Muscle of leg (tissue), 3 donors: ENCODE measurements at regions not wholly inside any gene's neighbourhood (a gene's known extent, or its start where the extent isn't known, plus 50 kb on each side); places are given as distances from the start of the nearest gene placed in this dataset.

Experiments
- DNase-seq: peaks from one replicate; pipeline ENCODE4 v3.0.0; 2013
- H3K27ac ChIP-seq: one replicate; pipeline ENCODE4 v1.5.1; 2013; ENCODE audit warnings: mild to moderate bottlenecking, low read length, control low read depth
- H3K27me3 ChIP-seq: one replicate; pipeline ENCODE4 v1.6.1; 2013; ENCODE audit warnings: low read length; ENCODE audit not compliant: control insufficient read depth, insufficient read depth
- H3K36me3 ChIP-seq: one replicate; pipeline ENCODE4 v1.6.1; 2013; ENCODE audit warnings: low read length; ENCODE audit not compliant: control insufficient read depth, insufficient read depth
- H3K4me1 ChIP-seq: one replicate; pipeline ENCODE4 v1.6.1; 2013; ENCODE audit warnings: low read length; ENCODE audit not compliant: control insufficient read depth, insufficient read depth
- H3K4me3 ChIP-seq: one replicate; pipeline ENCODE4 v1.5.1; 2013; ENCODE audit warnings: low read length, control low read depth
- H3K9me3 ChIP-seq: replicated peaks from 2 replicates; pipeline ENCODE4 v1.6.1; 2013; ENCODE audit warnings: low read depth, low read length; ENCODE audit not compliant: control insufficient read depth
- WGBS: methylation state at CpG from one replicate; pipeline ENCODE4 v1.1.5; 2013; ENCODE audit warnings: missing lambda C conversion rate; ENCODE audit not compliant: insufficient coverage; 5-methylcytosine and 5-hydroxymethylcytosine counted together

- H3K27me3 ChIP-seq: no peaks in the 10 kb centered on the region
- H3K27ac ChIP-seq: no peak overlapping the region
- H3K36me3 ChIP-seq: no peaks in the 10 kb centered on the region
- no peak for DNase-seq
- H3K4me1 ChIP-seq: no peaks in the 10 kb centered on the region
- H3K4me3 ChIP-seq: no peak overlapping the region
- no CpG with 5 or more reads among the region's 2 CpGs for WGBS
- H3K9me3 ChIP-seq: peaks cover 38% of the 10 kb centered on the region
These were observed 311.0 kb downstream of the ANKRD30A start for GRCh38 chr10:37436357-37436756.

GRCh38 chr10:37434091-37434490 lies 308.7 kb downstream of the ANKRD30A start:
- Histone ChIP-seq H3K4me3 (no peak overlapping the region), H3K36me3 (no peaks in the 10 kb centered on the region), H3K27ac (no peak overlapping the region), H3K9me3 (peaks cover 44% of the 10 kb centered on the region), H3K4me1 (no peaks in the 10 kb centered on the region), H3K27me3 (no peaks in the 10 kb centered on the region)
- WGBS: no CpG with 5 or more reads among the region's 2 CpGs
- DNase-seq: no peak
